Astrocyte (in vitro differentiated cells and primary cell): ENCODE measurements at regions not wholly inside any gene's neighbourhood (a gene's known extent, or its start where the extent isn't known, plus 50 kb on each side); places are given as distances from the start of the nearest gene placed in this dataset.

Experiments
- DNase-seq: peaks from one replicate; pipeline ENCODE4 v3.0.0-alpha.2; 2010; ENCODE audit warnings: low read depth
- FAIRE-seq: peaks from 2 replicates; lab custom pipeline; 2011; peaks lifted over from hg19 to GRCh38; lab: Jason Lieb, UNC
- H2AFZ ChIP-seq: 2 replicates; pipeline ENCODE4 v1.6.0; 2012; ENCODE audit warnings: low read depth, low read length, inconsistent platforms
- H3K27ac ChIP-seq: 2 replicates; pipeline ENCODE4 v1.5.1; 2011; ENCODE audit warnings: low read depth, low read length, inconsistent platforms
- H3K27me3 ChIP-seq: 2 replicates; pipeline ENCODE4 v1.6.0; 2011; ENCODE audit warnings: low read length, inconsistent platforms; ENCODE audit not compliant: insufficient read depth
- H3K36me3 ChIP-seq: 2 replicates; pipeline ENCODE4 v1.5.1; 2011; ENCODE audit warnings: low read length, inconsistent platforms; ENCODE audit not compliant: insufficient read depth
- H3K4me1 ChIP-seq: 2 replicates; pipeline ENCODE4 v1.5.1; 2011; ENCODE audit warnings: low read length, inconsistent platforms; ENCODE audit not compliant: insufficient read depth
- H3K4me2 ChIP-seq: 2 replicates; pipeline ENCODE4 v1.6.0; 2012; ENCODE audit warnings: low read length, inconsistent platforms
- H3K4me3 ChIP-seq: 2 replicates; pipeline ENCODE4 v1.5.1; 2011; ENCODE audit warnings: low read depth, mild to moderate bottlenecking, low read length, inconsistent platforms; ENCODE audit not compliant: insufficient read depth
- H3K79me2 ChIP-seq: 2 replicates; pipeline ENCODE4 v1.6.0; 2012; ENCODE audit warnings: mild to moderate bottlenecking, low read length, inconsistent platforms; ENCODE audit not compliant: insufficient read depth
- H3K9ac ChIP-seq: 2 replicates; pipeline ENCODE4 v1.6.0; 2012; ENCODE audit warnings: mild to moderate bottlenecking, low read length, inconsistent platforms
- H3K9me3 ChIP-seq: 2 replicates; pipeline ENCODE4 v1.5.1; 2012; ENCODE audit warnings: low read depth, mild to moderate bottlenecking, low read length, inconsistent platforms; ENCODE audit not compliant: insufficient read depth
- H4K20me1 ChIP-seq: 2 replicates; pipeline ENCODE4 v1.6.0; 2012; ENCODE audit warnings: low read length, inconsistent platforms; ENCODE audit not compliant: insufficient read depth
- H3K27ac Mint-ChIP-seq: one replicate; pipeline ENCODE4 v1.8.0; 2021; ENCODE audit warnings: mild to moderate bottlenecking, mixed read lengths; ENCODE audit not compliant: unreplicated experiment
- H3K27me3 Mint-ChIP-seq: one replicate; pipeline ENCODE4 v1.8.0; 2021; ENCODE audit warnings: low read depth, mixed read lengths; ENCODE audit not compliant: unreplicated experiment
- H3K36me3 Mint-ChIP-seq: one replicate; pipeline ENCODE4 v1.8.0; 2021; ENCODE audit warnings: low read depth, mixed read lengths; ENCODE audit not compliant: unreplicated experiment
- H3K4me1 Mint-ChIP-seq: one replicate; pipeline ENCODE4 v1.8.0; 2021; ENCODE audit warnings: low read depth, mixed read lengths; ENCODE audit not compliant: unreplicated experiment
- H3K4me3 Mint-ChIP-seq: one replicate; pipeline ENCODE4 v1.8.0; 2021; ENCODE audit warnings: mild to moderate bottlenecking, moderate library complexity, mixed read lengths; ENCODE audit not compliant: unreplicated experiment
- H3K9me3 Mint-ChIP-seq: one replicate; pipeline ENCODE4 v1.8.0; 2021; ENCODE audit warnings: mild to moderate bottlenecking, mixed read lengths; ENCODE audit not compliant: unreplicated experiment
- EZH2 ChIP-seq: IDR thresholded peaks from 2 replicates; pipeline ENCODE4 v1.6.1; 2012; ENCODE audit warnings: mild to moderate bottlenecking, low read length, inconsistent platforms; ENCODE audit not compliant: insufficient read depth
- TF ChIP-seq, protein P1 (sequence below): IDR thresholded peaks from 2 replicates; pipeline ENCODE4 v1.5.1; 2011; ENCODE audit warnings: low read depth, mild to moderate bottlenecking, inconsistent platforms, low read length, moderate library complexity; ENCODE audit not compliant: insufficient read depth

DNA sequence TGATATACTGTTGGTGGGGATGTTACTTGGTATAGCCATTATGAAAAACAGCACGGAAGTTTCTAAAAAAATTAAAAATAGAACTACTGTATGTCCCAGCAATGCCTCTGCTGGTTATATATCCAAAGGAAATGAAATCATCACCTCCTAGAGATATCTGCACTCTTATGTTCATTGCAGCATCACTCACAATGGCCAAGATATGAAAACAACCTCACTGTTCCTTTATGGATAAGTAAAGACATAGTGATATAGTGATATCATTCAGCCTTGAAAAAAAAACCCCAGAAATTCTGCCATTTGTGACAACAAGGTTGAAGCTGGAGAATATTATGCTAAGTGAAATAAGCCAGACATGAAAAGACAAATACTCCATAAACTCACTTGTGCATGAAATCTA lies 543.8 kb upstream of the SLIT2 start:
- Histone ChIP-seq H3K4me2 (no peak overlapping the region), H3K9me3 (no peaks in the 10 kb centered on the region), H4K20me1 (no peaks in the 10 kb centered on the region), H3K27ac (no peak overlapping the region), H3K27me3 (no peaks in the 10 kb centered on the region), H3K9ac (no peak overlapping the region), H3K4me1 (peaks cover 6% of the 10 kb centered on the region), H2AFZ (no peak overlapping the region), H3K79me2 (no peaks in the 10 kb centered on the region), H3K4me3 (no peak overlapping the region), H3K36me3 (no peaks in the 10 kb centered on the region)
- TF ChIP-seq, protein P1, sequence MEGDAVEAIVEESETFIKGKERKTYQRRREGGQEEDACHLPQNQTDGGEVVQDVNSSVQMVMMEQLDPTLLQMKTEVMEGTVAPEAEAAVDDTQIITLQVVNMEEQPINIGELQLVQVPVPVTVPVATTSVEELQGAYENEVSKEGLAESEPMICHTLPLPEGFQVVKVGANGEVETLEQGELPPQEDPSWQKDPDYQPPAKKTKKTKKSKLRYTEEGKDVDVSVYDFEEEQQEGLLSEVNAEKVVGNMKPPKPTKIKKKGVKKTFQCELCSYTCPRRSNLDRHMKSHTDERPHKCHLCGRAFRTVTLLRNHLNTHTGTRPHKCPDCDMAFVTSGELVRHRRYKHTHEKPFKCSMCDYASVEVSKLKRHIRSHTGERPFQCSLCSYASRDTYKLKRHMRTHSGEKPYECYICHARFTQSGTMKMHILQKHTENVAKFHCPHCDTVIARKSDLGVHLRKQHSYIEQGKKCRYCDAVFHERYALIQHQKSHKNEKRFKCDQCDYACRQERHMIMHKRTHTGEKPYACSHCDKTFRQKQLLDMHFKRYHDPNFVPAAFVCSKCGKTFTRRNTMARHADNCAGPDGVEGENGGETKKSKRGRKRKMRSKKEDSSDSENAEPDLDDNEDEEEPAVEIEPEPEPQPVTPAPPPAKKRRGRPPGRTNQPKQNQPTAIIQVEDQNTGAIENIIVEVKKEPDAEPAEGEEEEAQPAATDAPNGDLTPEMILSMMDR: no peak
- no peak for TF ChIP-seq EZH2
- H3K4me1 Mint-ChIP-seq: peaks cover 19% of the 10 kb centered on the region
- no peak for FAIRE-seq
- H3K4me3 Mint-ChIP-seq: no peak overlapping the region
- no peaks in the 10 kb centered on the region for H3K9me3 Mint-ChIP-seq
- no peak for DNase-seq
- H3K36me3 Mint-ChIP-seq: no peaks in the 10 kb centered on the region
- no peak overlapping the region for H3K27ac Mint-ChIP-seq
- H3K27me3 Mint-ChIP-seq: no peaks in the 10 kb centered on the region

DNA sequence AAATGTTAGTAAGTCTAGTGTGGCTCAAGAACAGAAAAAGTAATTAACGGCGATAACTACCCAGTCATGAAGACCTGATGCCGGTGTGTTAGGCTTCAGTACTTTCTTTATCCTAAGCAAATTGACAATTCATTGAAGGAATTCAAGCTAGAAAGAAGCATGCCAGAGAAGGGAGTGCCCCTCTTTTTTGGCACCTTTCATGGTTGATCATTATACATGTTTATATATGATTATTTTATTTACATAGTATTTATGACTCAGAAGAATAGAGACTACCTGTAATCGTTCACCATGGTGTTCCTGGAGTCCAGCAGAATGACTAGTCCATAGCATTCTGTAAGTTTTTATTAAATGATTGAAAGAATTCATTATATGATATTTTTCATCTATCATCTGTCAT lies 548.3 kb upstream of the SLIT2 start:
- no peaks in the 10 kb centered on the region for H3K27me3 Mint-ChIP-seq
- Histone ChIP-seq H3K27ac (no peak overlapping the region), H3K27me3 (no peaks in the 10 kb centered on the region), H3K4me2 (no peak overlapping the region), H3K9me3 (no peaks in the 10 kb centered on the region), H3K79me2 (no peaks in the 10 kb centered on the region), H3K9ac (no peak overlapping the region), H4K20me1 (no peaks in the 10 kb centered on the region), H3K4me1 (no peaks in the 10 kb centered on the region), H3K36me3 (no peaks in the 10 kb centered on the region), H2AFZ (no peak overlapping the region), H3K4me3 (no peak overlapping the region)
- peaks cover 6% of the 10 kb centered on the region for H3K9me3 Mint-ChIP-seq
- FAIRE-seq (no peak), DNase-seq (no peak)
- H3K4me1 Mint-ChIP-seq: peaks cover 3% of the 10 kb centered on the region
- no peak overlapping the region for H3K27ac Mint-ChIP-seq
- TF ChIP-seq, protein P1: no peak
- TF ChIP-seq EZH2: no peak
- no peaks in the 10 kb centered on the region for H3K36me3 Mint-ChIP-seq
- no peak overlapping the region for H3K4me3 Mint-ChIP-seq

DNA sequence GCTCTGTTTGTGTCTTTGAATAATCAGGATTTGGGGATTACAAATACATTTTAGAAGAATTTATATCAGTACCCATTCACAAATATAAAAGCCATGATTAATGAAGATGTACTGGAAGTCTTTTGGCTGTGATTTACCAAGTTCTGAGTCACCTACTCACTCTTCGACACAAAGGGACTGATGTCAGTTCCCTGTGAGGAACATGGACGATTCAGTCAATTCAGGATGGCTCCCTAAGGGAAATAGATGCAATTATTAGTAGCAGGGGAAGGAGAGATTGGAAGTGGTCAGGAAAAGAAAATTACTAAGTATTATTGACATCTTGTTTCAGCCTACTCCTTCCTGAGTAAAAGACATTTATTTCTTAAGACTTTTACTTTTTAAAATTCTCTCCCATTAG lies 550.7 kb upstream of the SLIT2 start:
- H3K36me3 Mint-ChIP-seq: no peaks in the 10 kb centered on the region
- H3K4me1 ChIP-seq: no peaks in the 10 kb centered on the region
- H2AFZ ChIP-seq: no peak overlapping the region
- H3K9ac ChIP-seq: no peak overlapping the region
- H3K4me1 Mint-ChIP-seq: peaks cover 3% of the 10 kb centered on the region
- no peak overlapping the region for H3K4me3 Mint-ChIP-seq
- no peak for TF ChIP-seq EZH2
- TF ChIP-seq, protein P1: no peak
- no peak overlapping the region for H3K4me3 ChIP-seq
- no peak overlapping the region for H3K27ac Mint-ChIP-seq
- no peaks in the 10 kb centered on the region for H3K36me3 ChIP-seq
- FAIRE-seq (no peak), DNase-seq (peak; percentile 56)
- H3K27ac ChIP-seq: no peak overlapping the region
- H3K79me2 ChIP-seq: no peaks in the 10 kb centered on the region
- no peaks in the 10 kb centered on the region for H3K9me3 ChIP-seq
- H4K20me1 ChIP-seq: no peaks in the 10 kb centered on the region
- peaks cover 13% of the 10 kb centered on the region for H3K9me3 Mint-ChIP-seq
- H3K4me2 ChIP-seq: no peak overlapping the region
- no peaks in the 10 kb centered on the region for H3K27me3 ChIP-seq
- H3K27me3 Mint-ChIP-seq: no peaks in the 10 kb centered on the region
